ENCODE measurements at regions not wholly inside any gene's neighbourhood (a gene's known extent, or its start where the extent isn't known, plus 50 kb on each side); places are given as distances from the start of the nearest gene placed in this dataset.
"Not testable (repeated sequence)": the region's sequence is repeated elsewhere in the genome, so short reads cannot be mapped to it uniquely, and the experiment has no call there.

DNA sequence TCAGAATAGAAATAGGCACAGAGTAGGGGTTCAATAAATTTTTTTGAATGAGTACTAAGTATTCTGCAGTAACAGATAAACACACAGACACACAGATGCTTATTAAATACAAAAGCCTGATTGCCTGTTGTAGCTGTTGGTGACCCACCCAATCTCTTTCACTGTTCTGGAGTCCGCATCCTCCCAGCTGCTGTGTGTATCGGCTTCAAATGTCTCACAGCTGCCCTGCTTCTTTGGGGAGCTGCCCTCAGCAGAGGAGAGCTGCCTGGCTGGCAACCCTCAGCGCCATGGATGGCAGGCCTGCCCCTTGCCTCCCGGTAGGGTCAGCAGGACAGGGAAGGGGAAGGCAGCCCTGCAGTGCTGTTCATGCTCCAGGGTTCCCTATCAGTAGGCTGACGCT is 50.5 kb upstream of the PRNP start:
- FAIRE-seq (no peak), DNase-seq (ENCODE audit: insufficient read length, low spot score) (no peak)
- TF ChIP-seq POLR2A (IDR thresholded peaks at IDR 0.05; ENCODE audit: low read depth, low read length) = no peak

DNA sequence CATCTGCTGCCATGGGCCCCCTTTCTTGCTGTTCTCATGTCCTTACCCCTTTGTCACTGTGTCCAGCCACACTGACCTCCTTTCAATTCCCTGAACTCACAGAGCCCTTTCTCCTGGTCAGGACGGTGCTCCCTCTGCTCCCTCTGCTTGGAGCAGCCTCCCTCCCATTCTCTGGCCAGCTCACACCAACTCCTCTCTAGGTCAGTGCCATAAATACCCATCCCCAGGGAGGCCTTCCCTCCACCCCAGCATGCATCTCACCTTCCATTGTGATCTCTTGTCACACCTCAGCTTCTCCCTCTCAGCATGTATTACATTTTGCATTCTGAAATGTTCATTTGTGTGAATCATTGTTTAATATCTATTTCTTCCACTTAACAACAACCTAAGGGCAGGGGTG is 50.9 kb upstream of the PRNP start:
- no peak for DNase-seq (ENCODE audit: insufficient read length, low spot score)
- no peak for TF ChIP-seq POLR2A (IDR thresholded peaks at IDR 0.05; ENCODE audit: low read depth, low read length)
- no peak for FAIRE-seq

DNA sequence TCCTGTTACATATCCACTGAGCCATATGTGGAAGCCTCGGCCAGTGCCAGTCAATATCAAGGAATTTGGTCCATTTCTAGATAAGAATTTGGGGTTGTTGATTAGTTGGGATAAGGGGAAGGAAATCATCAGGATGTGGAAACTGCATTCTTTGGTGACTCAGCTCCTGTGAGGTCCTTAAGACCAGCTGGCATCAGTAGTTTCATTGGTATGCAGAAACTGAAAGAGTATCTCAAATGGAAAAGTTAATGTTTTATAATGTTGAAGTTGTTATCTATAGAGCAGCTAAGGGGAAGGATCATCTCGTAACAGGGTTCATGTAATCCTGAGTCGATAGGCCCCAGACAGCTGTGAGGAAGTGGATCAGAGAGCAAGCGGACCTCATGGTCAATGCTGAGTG is 52.5 kb upstream of the PRNP start:
- no peak for TF ChIP-seq POLR2A (IDR thresholded peaks at IDR 0.05; ENCODE audit: low read depth, low read length)
- FAIRE-seq = no peak
- peak; percentile 26 for DNase-seq (ENCODE audit: insufficient read length, low spot score)

DNA sequence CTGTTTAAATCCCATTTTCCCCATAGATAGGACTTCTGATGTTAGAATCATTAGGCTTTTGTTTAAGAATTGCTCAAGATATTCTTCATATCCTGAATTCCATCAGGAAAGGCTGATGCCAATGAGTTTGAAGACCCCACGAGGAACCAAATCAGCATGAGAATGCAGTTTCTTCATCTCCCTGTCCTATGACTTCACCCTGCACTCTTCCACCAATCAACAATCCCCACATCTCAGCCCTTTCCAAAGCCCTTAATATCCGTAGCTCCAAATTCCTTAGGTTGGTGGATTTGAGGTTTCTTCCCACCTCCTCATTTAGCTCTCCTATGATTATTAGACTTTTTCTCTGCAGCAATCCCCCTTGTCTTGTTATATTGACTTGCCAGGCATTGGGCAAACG is 52.9 kb upstream of the PRNP start:
- FAIRE-seq = no peak
- no peak for DNase-seq (ENCODE audit: insufficient read length, low spot score)
- TF ChIP-seq POLR2A (IDR thresholded peaks at IDR 0.05; ENCODE audit: low read depth, low read length) = no peak

DNA sequence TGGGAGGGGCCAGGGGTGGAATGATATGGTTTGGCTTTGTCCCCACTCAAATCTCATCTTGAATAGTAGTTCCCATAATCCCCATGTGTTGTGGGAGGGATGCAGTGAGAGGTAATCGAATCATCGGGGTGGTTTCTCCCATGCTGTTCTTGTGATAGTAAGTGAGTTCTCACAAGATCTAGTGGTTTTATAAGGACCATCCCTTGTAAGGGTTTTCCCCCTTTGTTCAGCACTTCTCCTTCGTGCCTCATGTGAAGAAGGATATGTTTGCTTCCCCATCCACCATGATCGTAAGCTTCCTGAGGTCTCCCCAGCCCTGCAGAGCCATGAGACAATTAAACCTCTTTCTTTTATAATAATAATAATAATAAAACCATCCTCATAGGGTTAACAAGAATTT is 53.4 kb upstream of the PRNP start:
- FAIRE-seq = no peak
- DNase-seq (ENCODE audit: insufficient read length, low spot score) = no peak
- TF ChIP-seq POLR2A (IDR thresholded peaks at IDR 0.05; ENCODE audit: low read depth, low read length) = no peak

DNA sequence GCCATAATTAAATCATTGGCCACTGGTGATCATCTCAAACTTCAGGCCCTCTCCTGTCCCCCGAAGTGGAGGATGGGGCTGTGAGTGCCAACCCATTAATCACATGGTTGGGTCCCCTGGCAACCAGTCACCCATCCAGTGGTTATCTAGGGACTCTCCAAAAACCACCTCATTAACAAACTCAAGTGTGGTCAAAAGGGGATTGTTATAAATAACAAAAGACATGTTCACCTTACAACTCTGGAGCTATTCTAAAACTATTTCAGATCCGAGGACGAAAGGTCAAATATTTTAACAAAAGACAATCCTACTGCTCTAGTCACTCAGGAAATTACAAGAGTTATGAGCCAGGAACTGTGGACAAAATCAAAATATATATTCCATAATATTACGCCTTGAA is 60.0 kb upstream of the PRNP start:
- FAIRE-seq (no peak), DNase-seq (ENCODE audit: insufficient read length, low spot score) (no peak)
- no peak for TF ChIP-seq POLR2A (IDR thresholded peaks at IDR 0.05; ENCODE audit: low read depth, low read length)

DNA sequence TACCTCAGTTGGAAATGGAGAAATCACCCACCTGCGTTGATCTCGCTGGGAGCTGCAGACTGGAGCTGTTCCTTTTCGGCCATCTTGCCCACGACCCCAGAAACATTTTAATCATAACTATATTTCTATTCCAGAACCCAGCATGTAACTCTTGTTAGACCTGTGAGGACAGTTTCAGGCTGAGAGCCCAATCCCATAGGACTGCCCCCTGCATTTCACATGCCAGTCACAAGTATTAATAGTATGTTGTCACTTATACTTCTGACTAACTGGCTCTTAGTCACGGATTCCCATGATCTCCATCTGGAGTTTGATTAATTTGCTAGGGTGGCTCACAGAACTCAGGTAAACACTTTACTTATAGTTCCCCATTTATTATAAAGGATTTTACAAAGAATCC is 60.6 kb upstream of the PRNP start:
- DNase-seq (ENCODE audit: insufficient read length, low spot score) (no peak), FAIRE-seq (no peak)
- no peak for TF ChIP-seq POLR2A (IDR thresholded peaks at IDR 0.05; ENCODE audit: low read depth, low read length)

DNA sequence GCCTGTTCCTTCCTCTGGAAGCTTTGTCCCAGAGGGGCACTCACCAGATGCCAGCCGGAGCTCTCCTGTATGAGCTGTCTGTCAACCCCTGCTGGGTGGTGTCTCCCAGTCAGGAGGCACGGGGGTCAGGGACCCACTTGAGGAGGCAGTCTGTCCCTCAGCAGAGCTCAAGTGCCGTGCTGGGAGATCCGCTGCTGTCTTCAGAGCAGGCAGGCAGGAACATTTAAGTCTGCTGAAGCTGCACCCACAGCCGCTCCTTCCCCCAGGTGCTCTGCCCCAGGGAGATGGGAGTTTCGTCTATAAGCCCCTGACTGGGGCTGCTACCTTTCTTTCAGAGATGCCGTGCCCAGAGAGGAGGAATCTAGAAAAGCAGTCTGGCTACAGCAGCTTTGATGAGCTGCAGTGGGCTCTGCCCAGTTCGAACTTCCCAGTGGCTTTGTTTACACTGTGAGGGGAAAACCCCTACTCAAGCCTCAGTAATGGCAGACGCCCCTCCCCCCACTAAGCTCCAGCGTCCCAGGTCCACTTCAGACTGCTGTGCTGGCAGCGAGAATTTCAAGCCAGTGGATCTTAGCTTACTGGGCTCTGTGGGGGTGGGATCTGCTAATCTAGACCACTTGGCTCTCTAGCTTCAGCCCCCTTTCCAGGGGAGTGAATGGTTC is 61.5 kb upstream of the PRNP start:
- not testable (repeated sequence) for DNase-seq (ENCODE audit: insufficient read length, low spot score); FAIRE-seq

DNA sequence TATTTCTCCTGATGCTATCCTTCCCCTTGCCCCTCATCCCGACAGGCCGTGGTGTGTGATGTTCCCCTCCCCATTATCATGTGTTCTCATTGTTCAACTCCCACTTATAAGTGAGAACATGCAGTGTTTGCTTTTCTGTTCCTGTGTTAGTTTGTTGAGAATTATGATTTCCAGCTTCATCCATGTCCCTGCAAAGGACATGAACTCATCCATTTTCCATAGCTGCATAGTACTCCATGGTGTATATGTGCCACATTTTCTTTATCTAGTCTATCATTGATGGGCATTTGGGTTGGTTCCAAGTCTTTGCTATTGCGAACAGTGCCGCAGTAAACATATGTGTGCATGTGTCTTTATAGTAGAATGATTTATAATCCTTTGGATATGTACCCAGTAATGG is 67.1 kb upstream of the PRNP start:
- DNase-seq (ENCODE audit: insufficient read length, low spot score); FAIRE-seq: not testable (repeated sequence)

DNA sequence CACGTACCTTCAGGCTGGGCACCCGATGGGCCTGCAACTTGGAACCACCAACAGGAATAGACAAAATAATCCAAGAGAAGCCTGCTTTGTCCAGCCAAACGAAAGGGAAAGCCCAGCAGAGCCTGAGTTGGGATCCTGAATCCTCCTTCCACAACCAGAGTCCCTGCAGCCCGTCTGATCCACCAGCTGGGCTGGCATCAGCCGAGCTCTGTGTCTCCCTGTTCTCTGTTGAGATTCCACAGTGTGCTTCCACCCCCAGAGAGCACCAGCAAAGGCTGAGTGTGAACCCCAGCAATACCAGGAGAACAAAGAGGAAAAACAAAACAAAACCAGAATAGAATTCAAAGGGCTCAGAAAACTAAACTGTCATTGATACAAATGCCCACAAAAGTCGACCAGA is 68.8 kb upstream of the PRNP start:
- no peak for TF ChIP-seq POLR2A (IDR thresholded peaks at IDR 0.05; ENCODE audit: low read depth, low read length)
- FAIRE-seq (no peak), DNase-seq (ENCODE audit: insufficient read length, low spot score) (no peak)

DNA sequence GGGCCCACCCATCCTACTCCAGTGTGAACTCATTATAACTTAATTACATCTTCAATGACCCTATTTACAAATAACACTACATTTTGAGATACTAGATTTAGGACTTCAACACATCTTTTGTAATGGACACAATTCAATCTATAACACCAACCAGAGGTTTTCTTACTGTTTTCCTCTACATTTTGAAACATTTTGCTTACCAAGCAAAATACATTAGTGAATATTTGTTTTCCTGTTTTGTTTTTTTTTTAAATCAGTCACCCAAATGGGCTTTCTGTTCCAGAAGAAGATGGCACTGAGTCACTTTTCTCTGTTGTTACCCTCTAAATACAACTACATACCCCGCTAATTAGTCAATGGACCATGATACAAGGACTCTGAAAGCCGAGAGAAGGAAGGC is 69.2 kb upstream of the PRNP start:
- TF ChIP-seq POLR2A (IDR thresholded peaks at IDR 0.05; ENCODE audit: low read depth, low read length) = no peak
- DNase-seq (ENCODE audit: insufficient read length, low spot score) (no peak), FAIRE-seq (no peak)

DNA sequence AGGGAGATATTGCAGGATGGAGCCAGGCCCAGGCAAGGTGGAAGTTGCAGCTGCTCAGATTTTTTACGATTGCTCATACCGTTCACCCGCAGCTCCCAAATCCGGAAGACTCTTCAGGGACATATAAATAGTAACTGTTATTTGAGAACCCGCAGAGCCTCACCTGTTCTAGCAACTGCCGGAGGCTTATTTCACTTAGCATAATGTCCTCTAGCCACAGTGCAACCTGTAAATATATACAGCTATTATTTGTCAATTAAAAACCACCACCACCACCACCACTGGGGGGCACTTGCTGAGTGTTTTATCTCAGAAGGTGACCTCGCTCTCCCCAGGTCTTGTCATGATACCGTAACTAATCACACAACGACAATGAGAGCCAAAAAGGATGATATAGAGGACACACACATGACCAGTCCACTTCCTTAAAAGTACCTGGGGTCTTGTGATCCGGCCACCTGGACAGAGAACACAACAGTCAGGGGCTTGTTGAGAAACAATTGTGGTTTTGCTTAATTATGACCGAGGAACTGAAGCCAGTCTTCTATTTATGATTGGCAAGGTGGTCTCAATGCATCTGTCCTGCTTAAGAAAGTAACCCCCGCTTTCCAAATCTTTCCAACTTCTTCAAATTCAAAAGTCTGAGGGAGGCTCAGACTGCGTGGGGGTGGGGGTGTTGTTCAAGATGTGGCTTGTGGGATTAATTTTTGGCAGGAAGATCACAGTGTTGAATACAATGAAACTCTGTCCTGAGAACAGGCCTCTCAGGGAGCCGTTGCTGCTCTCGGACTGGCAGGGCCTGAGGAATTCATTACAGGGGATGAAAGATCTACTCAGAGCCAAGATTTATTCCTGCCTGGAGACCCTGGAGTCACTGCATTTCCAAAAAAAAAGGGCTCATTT is 72.3 kb upstream of the PRNP start:
- no peak for FAIRE-seq
- no peak for DNase-seq (ENCODE audit: insufficient read length, low spot score)
- TF ChIP-seq POLR2A (IDR thresholded peaks at IDR 0.05; ENCODE audit: low read depth, low read length) = no peak

DNA sequence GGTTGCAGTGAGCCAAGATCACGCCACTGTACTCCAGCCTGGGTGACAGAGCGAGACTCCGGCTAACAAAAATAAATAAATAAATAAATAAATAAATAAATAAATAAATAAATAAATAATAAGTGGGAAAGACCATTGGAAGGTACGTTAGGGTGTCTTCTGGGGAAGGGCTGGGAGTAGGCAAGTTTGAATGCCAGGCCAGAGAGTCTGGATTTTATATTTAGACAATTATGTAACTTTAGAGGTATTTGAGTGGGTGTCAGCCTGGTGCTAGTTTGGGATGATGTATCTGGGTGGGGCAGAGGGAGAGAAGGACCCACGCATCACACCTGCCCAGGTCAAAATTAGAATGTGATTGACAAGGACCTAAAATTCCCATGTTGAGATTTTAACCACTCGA is 73.1 kb upstream of the PRNP start:
- no peak for TF ChIP-seq POLR2A (IDR thresholded peaks at IDR 0.05; ENCODE audit: low read depth, low read length)
- FAIRE-seq (no peak), DNase-seq (ENCODE audit: insufficient read length, low spot score) (no peak)

DNA sequence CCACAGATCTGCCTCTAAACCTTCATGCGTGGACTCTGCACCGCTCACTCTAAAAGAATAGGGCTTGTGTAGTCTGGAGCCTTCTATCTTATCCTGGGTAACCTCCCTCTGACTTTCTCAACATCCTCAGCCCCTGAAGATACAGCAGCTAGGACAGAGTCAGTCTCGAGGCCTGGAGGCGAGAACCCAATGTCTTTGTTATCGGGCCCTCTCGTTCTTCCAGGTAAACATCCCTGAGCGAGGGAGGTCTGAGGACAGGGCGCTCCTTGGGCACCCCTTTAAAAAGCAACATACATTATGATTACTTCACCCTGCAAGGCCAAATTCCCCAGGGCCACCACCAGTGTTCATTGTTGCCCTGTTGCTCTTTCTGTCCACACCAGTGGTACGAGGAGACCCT is 75.4 kb upstream of the PRNP start:
- no peak for TF ChIP-seq POLR2A (IDR thresholded peaks at IDR 0.05; ENCODE audit: low read depth, low read length)
- DNase-seq (ENCODE audit: insufficient read length, low spot score) = no peak
- no peak for FAIRE-seq

DNA sequence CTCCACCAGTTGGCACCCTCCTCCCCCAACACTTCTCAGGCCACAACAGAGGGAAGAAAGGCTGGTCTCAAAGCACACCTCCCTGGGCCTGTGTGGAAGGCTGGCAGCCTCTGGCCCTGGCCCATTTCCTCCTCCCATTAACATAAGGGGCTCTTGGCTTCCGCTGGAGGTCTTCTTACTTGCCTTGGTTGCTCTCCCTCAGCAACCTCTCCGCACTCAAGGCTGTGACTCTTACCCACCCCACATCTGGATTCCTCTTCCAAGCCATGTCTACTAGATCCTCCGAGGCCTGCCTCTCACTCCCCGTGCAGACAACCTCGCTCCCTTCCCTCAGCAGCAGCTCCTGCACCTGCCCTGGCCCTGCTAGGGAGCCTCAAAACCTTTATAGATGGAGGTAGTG is 76.7 kb upstream of the PRNP start:
- FAIRE-seq (no peak), DNase-seq (ENCODE audit: insufficient read length, low spot score) (no peak)
- no peak for TF ChIP-seq POLR2A (IDR thresholded peaks at IDR 0.05; ENCODE audit: low read depth, low read length)
